ENCODE measurements at regions not wholly inside any gene's neighbourhood (a gene's known extent, or its start where the extent isn't known, plus 50 kb on each side); places are given as distances from the start of the nearest gene placed in this dataset.

GRCh38 chr3:87800516-87800915, 258.3 kb downstream of the CGGBP1 start:
- no peak for DNase-seq
- intact Hi-C loops (cut with DNase I; ENCODE audit: low total_unique reads): no loop called here

DNA sequence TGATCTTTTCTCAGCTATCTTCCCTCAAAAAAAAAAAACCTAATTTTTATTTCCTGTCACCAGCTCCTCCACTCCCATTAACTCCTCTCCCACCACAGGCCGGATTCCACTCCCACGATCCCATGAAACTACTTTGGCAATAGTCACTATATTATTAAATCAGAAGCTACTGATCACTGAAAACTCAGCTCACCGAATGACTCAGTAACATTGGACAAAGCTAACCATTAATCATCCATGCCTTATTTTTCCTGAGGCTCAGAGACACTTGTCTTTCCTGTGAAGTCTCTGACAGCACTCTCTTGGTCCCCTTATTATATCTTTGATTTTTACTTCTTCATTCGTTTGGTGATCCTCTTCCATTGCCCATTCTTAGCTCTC, 260.2 kb downstream of the CGGBP1 start:
- no peak overlapping the region for H3K4me3 ChIP-seq
- TF ChIP-seq, protein P1, sequence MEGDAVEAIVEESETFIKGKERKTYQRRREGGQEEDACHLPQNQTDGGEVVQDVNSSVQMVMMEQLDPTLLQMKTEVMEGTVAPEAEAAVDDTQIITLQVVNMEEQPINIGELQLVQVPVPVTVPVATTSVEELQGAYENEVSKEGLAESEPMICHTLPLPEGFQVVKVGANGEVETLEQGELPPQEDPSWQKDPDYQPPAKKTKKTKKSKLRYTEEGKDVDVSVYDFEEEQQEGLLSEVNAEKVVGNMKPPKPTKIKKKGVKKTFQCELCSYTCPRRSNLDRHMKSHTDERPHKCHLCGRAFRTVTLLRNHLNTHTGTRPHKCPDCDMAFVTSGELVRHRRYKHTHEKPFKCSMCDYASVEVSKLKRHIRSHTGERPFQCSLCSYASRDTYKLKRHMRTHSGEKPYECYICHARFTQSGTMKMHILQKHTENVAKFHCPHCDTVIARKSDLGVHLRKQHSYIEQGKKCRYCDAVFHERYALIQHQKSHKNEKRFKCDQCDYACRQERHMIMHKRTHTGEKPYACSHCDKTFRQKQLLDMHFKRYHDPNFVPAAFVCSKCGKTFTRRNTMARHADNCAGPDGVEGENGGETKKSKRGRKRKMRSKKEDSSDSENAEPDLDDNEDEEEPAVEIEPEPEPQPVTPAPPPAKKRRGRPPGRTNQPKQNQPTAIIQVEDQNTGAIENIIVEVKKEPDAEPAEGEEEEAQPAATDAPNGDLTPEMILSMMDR (IDR thresholded peaks at IDR 0.05): no peak
- no peak for TF ChIP-seq POLR2A (IDR thresholded peaks at IDR 0.05)
- no peak for TF ChIP-seq POLR2AphosphoS5 (IDR thresholded peaks at IDR 0.05)
- no peak for TF ChIP-seq EP300 (IDR thresholded peaks at IDR 0.05; ENCODE audit: low read depth)
- WGBS, 2 donors (ENCODE audit: low coverage in 1 of 2): 77 to 78% methylated on average over 4 of the region's 4 CpGs
- peaks cover 0 to 1% (median 0%) of the 10 kb centered on the region in 4 donors for H3K4me1 ChIP-seq
- DNase-seq: no peak
- in situ Hi-C loops (cut with MboI; ENCODE audit: low pct_ligation_motif_present in 1 of 4, low pct_unique_long_range_greater_than_20kb in 1 of 4, low sequenced_read_pairs in 3 of 4): no loop called here
- H3K9me3 ChIP-seq: no peaks in the 10 kb centered on the region
- no peak overlapping the region for H3K27ac ChIP-seq
- H3K36me3 ChIP-seq: no peaks in the 10 kb centered on the region
- peaks cover 18% of the 10 kb centered on the region for H3K27me3 ChIP-seq
- intact Hi-C loops (cut with DNase I; ENCODE audit: low total_unique reads): no loop called here

More at GRCh38 chr3:87800516-87800915, 258.3 kb downstream of the CGGBP1 start:
- H3K27ac ChIP-seq: no peak overlapping the region
- H3K9me3 ChIP-seq: no peaks in the 10 kb centered on the region
- TF ChIP-seq, protein P1 (IDR thresholded peaks at IDR 0.05): no peak
- TF ChIP-seq POLR2AphosphoS5 (IDR thresholded peaks at IDR 0.05): no peak
- no peak for TF ChIP-seq EP300 (IDR thresholded peaks at IDR 0.05; ENCODE audit: low read depth)
- no peak for TF ChIP-seq POLR2A (IDR thresholded peaks at IDR 0.05)
- H3K36me3 ChIP-seq: no peaks in the 10 kb centered on the region
- H3K27me3 ChIP-seq: peaks cover 6% of the 10 kb centered on the region
- no peaks in the 10 kb centered on the region for H3K4me1 ChIP-seq
- no peak overlapping the region for H3K4me3 ChIP-seq
- in situ Hi-C loops (cut with MboI; ENCODE audit: low pct_ligation_motif_present in 1 of 4, low pct_unique_long_range_greater_than_20kb in 1 of 4, low sequenced_read_pairs in 3 of 4): no loop called here

- H3K4me1 ChIP-seq: peaks cover 0 to 7% (median 3%) of the 10 kb centered on the region in 4 donors
- peaks cover 23% of the 10 kb centered on the region for H3K27me3 ChIP-seq
- no peak for TF ChIP-seq EP300 (IDR thresholded peaks at IDR 0.05; ENCODE audit: low read depth)
- H3K36me3 ChIP-seq: no peaks in the 10 kb centered on the region
- no peak for DNase-seq
- in situ Hi-C loops (cut with MboI; ENCODE audit: low pct_ligation_motif_present in 1 of 4, low pct_unique_long_range_greater_than_20kb in 1 of 4, low sequenced_read_pairs in 3 of 4): no loop called here
- intact Hi-C loops (cut with DNase I; ENCODE audit: low total_unique reads): no loop called here
- H3K4me3 ChIP-seq: no peak overlapping the region
- 80 to 85% methylated on average over 3 to 5 of the region's 5 CpGs for WGBS, 2 donors (ENCODE audit: low coverage in 1 of 2)
- no peak overlapping the region for H3K27ac ChIP-seq
- H3K9me3 ChIP-seq: no peaks in the 10 kb centered on the region
Observed at GRCh38 chr3:87797872-87798566, 260.8 kb downstream of the CGGBP1 start.

DNA sequence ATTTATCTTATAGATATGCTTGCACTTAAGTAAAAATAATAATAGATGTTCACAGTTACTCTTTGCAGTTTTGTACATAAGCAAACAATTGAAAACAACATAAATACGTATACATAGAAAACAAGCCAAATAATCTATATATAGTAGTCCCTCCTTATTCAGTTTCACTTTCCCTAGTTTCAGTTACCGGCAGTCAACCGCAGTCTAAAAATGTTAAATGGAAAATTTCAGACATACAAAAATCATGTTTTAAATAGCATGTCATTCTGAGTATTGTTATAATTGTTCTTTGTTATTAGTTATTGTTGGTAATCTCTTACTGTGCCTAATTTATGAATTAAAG, 262.0 kb downstream of the CGGBP1 start:
- H3K9me3 ChIP-seq: no peaks in the 10 kb centered on the region
- intact Hi-C loops (cut with DNase I; ENCODE audit: low total_unique reads): no loop called here
- 60 to 62% methylated on average over 3 of the region's 3 CpGs for WGBS, 2 donors (ENCODE audit: low coverage in 1 of 2)
- no peak overlapping the region for H3K4me3 ChIP-seq
- peaks cover 35% of the 10 kb centered on the region for H3K27me3 ChIP-seq
- DNase-seq: no peak
- in situ Hi-C loops (cut with MboI; ENCODE audit: low pct_ligation_motif_present in 1 of 4, low pct_unique_long_range_greater_than_20kb in 1 of 4, low sequenced_read_pairs in 3 of 4): no loop called here
- H3K4me1 ChIP-seq: peaks cover 0 to 15% (median 12%) of the 10 kb centered on the region in 4 donors
- no peak overlapping the region for H3K27ac ChIP-seq
- H3K36me3 ChIP-seq: no peaks in the 10 kb centered on the region
- TF ChIP-seq EP300 (IDR thresholded peaks at IDR 0.05; ENCODE audit: low read depth): no peak
- no peak for TF ChIP-seq POLR2A (IDR thresholded peaks at IDR 0.05)
- TF ChIP-seq, protein P1 (IDR thresholded peaks at IDR 0.05): no peak
- TF ChIP-seq POLR2AphosphoS5 (IDR thresholded peaks at IDR 0.05): no peak
